ENCODE measurements at regions not wholly inside any gene's neighbourhood (a gene's known extent, or its start where the extent isn't known, plus 50 kb on each side); places are given as distances from the start of the nearest gene placed in this dataset.

DNA sequence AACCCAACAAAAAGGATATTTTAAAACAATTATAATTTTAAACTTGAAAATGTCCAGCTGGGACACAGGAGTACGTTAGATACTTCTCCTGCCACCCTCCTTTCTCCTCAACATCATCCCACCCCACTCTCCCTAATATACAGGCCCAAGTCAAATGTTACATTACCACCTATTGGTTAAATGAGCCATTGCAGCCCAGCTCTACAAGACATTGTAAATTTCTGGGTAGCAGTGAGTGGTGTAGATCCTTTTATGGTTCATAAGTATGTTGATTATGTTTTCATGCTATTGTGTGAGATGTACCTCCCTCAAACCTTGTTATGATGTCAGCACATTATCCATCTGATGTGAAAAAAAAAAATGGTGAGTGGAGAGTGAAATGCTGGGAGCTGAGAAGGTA, 187.1 kb upstream of the BCOR start:
- TF ChIP-seq FOXP1 (IDR thresholded peaks at IDR 0.05) (no peak), FOXP1 (CRISPR knock-in tag; IDR thresholded peaks at IDR 0.05) (no peak), ZNF138 (CRISPR knock-in tag; IDR thresholded peaks at IDR 0.05; ENCODE audit: low read depth) (no peak), CEBPB (IDR thresholded peaks at IDR 0.05; ENCODE audit: borderline replicate concordance, low read depth, low read length) (no peak), MAZ (IDR thresholded peaks at IDR 0.05; ENCODE audit: borderline replicate concordance, low read depth, low read length) (no peak), MAZ (CRISPR knock-in tag; IDR thresholded peaks at IDR 0.05; ENCODE audit: low read depth) (no peak), ARHGAP35 (CRISPR knock-in tag; IDR thresholded peaks at IDR 0.05; ENCODE audit: borderline replicate concordance) (no peak)
- TF ChIP-seq, protein P1, sequence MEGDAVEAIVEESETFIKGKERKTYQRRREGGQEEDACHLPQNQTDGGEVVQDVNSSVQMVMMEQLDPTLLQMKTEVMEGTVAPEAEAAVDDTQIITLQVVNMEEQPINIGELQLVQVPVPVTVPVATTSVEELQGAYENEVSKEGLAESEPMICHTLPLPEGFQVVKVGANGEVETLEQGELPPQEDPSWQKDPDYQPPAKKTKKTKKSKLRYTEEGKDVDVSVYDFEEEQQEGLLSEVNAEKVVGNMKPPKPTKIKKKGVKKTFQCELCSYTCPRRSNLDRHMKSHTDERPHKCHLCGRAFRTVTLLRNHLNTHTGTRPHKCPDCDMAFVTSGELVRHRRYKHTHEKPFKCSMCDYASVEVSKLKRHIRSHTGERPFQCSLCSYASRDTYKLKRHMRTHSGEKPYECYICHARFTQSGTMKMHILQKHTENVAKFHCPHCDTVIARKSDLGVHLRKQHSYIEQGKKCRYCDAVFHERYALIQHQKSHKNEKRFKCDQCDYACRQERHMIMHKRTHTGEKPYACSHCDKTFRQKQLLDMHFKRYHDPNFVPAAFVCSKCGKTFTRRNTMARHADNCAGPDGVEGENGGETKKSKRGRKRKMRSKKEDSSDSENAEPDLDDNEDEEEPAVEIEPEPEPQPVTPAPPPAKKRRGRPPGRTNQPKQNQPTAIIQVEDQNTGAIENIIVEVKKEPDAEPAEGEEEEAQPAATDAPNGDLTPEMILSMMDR (CRISPR knock-in tag; IDR thresholded peaks at IDR 0.05): no peak
- TF ChIP-seq, protein P2, sequence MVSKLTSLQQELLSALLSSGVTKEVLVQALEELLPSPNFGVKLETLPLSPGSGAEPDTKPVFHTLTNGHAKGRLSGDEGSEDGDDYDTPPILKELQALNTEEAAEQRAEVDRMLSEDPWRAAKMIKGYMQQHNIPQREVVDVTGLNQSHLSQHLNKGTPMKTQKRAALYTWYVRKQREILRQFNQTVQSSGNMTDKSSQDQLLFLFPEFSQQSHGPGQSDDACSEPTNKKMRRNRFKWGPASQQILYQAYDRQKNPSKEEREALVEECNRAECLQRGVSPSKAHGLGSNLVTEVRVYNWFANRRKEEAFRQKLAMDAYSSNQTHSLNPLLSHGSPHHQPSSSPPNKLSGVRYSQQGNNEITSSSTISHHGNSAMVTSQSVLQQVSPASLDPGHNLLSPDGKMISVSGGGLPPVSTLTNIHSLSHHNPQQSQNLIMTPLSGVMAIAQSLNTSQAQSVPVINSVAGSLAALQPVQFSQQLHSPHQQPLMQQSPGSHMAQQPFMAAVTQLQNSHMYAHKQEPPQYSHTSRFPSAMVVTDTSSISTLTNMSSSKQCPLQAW (CRISPR knock-in tag; IDR thresholded peaks at IDR 0.05): no peak

Data from HepG2 (cell line).